Activated CD4-positive, alpha-beta T cell treated with anti-CD3 and anti-CD28 coated beads for 36 hours (primary cell): ENCODE measurements at regions not wholly inside any gene's neighbourhood (a gene's known extent, or its start where the extent isn't known, plus 50 kb on each side); places are given as distances from the start of the nearest gene placed in this dataset.

Experiments used
- ATAC-seq: fragments of 200-7000 bp; cut with Tn5 transposase; one replicate; pipeline ENCODE4 v1.10.0; 2021; ENCODE audit warnings: mild to moderate bottlenecking, moderate library complexity
- CTCF ChIA-PET: fragments of 350-600 bp; sonication (Branson Sonifier 250); formaldehyde crosslinking; loops from one replicate; lab custom pipeline; 2021; ENCODE audit warnings: antibody characterized with exemption; lab: Charles Lee
- POLR2A ChIA-PET: fragments of 350-600 bp; sonication (Branson Sonifier 250); formaldehyde crosslinking; loops from one replicate; lab custom pipeline; 2021; ENCODE audit warnings: antibody characterized with exemption, inconsistent platforms; lab: Charles Lee
- DNase-seq: peaks from one replicate; pipeline ENCODE4 v3.0.0-alpha.2; 2020
- H3K27ac Mint-ChIP-seq: one replicate; pipeline ENCODE4 v1.8.0; 2021; ENCODE audit warnings: mixed read lengths
- H3K27me3 Mint-ChIP-seq: one replicate; pipeline ENCODE4 v1.8.0; 2021; ENCODE audit warnings: mixed read lengths
- H3K36me3 Mint-ChIP-seq: one replicate; pipeline ENCODE4 v1.8.0; 2021; ENCODE audit warnings: low read depth, mixed read lengths
- H3K4me1 Mint-ChIP-seq: one replicate; pipeline ENCODE4 v1.8.0; 2021; ENCODE audit warnings: mixed read lengths
- H3K4me3 Mint-ChIP-seq: one replicate; pipeline ENCODE4 v1.8.0; 2021; ENCODE audit warnings: mild to moderate bottlenecking, moderate library complexity, mixed read lengths
- H3K9me3 Mint-ChIP-seq: one replicate; pipeline ENCODE4 v1.8.0; 2021; ENCODE audit warnings: low read depth, mixed read lengths
- intact Hi-C, 2 experiments: fragments of 100-400 bp; cut with DNase I in 1 of 2; cut with micrococcal nuclease in 1 of 2; formaldehyde crosslinking; loops; one replicate each; pipeline versions ENCODE4 v1.14.2 to v1.15.1; 2022 to 2024; cut with DNase I, micrococcal nuclease

DNA sequence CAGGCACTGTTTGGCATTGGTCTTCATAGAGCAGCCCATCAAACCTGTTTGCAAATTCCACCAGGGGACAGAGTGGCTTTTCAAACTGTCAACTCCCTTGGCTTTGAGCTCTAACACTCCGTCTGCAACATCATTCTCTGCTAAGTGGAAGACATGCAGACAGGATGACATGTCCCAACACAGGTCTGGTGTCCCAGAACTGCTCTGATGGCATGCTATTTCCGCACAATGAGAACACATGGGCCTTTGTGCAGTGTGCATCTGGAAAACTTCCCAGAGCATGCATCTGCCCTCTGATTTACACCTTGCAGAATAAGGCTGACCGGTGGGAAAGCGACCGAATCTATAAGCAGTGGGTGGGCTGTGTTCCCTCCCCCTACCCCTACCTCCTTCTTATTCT is 212.8 kb upstream of the GYPA start:
- H3K36me3 Mint-ChIP-seq, result no peaks in the 10 kb centered on the region
- intact Hi-C loops, result no loop called here
- no peak overlapping the region for H3K4me3 Mint-ChIP-seq
- no peaks in the 10 kb centered on the region for H3K9me3 Mint-ChIP-seq
- no peaks in the 10 kb centered on the region for H3K4me1 Mint-ChIP-seq
- no peak for ATAC-seq
- peaks cover 22% of the 10 kb centered on the region for H3K27me3 Mint-ChIP-seq
- ChIA-PET POLR2A (no interaction called here), CTCF (no interaction called here)
- no peak for DNase-seq
- H3K27ac Mint-ChIP-seq, result no peak overlapping the region

GRCh38 chr4:144355811-144356757 is 215.6 kb upstream of the GYPA start:
- peak; percentile 36 for DNase-seq
- no peaks in the 10 kb centered on the region for H3K9me3 Mint-ChIP-seq
- POLR2A ChIA-PET, result interaction anchor here (0.6 kb wide), 1 partner anchor 581 kb away, joined by 5 read pairs; no protein-coding TSS in a partner anchor

GRCh38 chr4:144356941-144357381 is 216.4 kb upstream of the GYPA start:
- intact Hi-C loops, result no loop called here
- POLR2A ChIA-PET, result no interaction called here
- Mint-ChIP-seq H3K9me3 (no peaks in the 10 kb centered on the region), H3K36me3 (no peaks in the 10 kb centered on the region), H3K27ac (no peak overlapping the region), H3K4me1 (peaks cover 2% of the 10 kb centered on the region), H3K27me3 (peaks cover 30% of the 10 kb centered on the region), H3K4me3 (no peak overlapping the region)
- DNase-seq (no peak), ATAC-seq (no peak)
- CTCF ChIA-PET, result interaction anchor here (0.6 kb wide), 1 partner anchor 717 kb away, joined by 3 read pairs; no protein-coding TSS in a partner anchor

More at GRCh38 chr4:144355811-144356757, 215.6 kb upstream of the GYPA start:
- peaks cover 30% of the 10 kb centered on the region for H3K27me3 Mint-ChIP-seq
- peak; percentile 79 for ATAC-seq
- intact Hi-C loops, result no loop called here
- CTCF ChIA-PET, result interaction anchor here (0.9 kb wide), 1 partner anchor 16 kb away, joined by 3 read pairs; no protein-coding TSS in a partner anchor
- peaks cover 2% of the 10 kb centered on the region for H3K4me1 Mint-ChIP-seq
- H3K4me3 Mint-ChIP-seq, result no peak overlapping the region
- H3K36me3 Mint-ChIP-seq, result no peaks in the 10 kb centered on the region
- H3K27ac Mint-ChIP-seq, result no peak overlapping the region

- DNase-seq (no peak), ATAC-seq (no peak)
- peaks cover 30% of the 10 kb centered on the region for H3K27me3 Mint-ChIP-seq
- intact Hi-C loops, result no loop called here
- no peaks in the 10 kb centered on the region for H3K9me3 Mint-ChIP-seq
- ChIA-PET POLR2A (no interaction called here), CTCF (interaction anchor here (0.8 kb wide), 1 partner anchor 12 kb away, joined by 4 read pairs; no protein-coding TSS in a partner anchor)
- H3K27ac Mint-ChIP-seq, result no peak overlapping the region
- peaks cover 2% of the 10 kb centered on the region for H3K4me1 Mint-ChIP-seq
- no peaks in the 10 kb centered on the region for H3K36me3 Mint-ChIP-seq
- H3K4me3 Mint-ChIP-seq, result no peak overlapping the region
These were observed 217.5 kb upstream of the GYPA start for GRCh38 chr4:144357975-144358374.

GRCh38 chr4:144360146-144360793 is 219.8 kb upstream of the GYPA start:
- Mint-ChIP-seq H3K4me1 (peaks cover 2% of the 10 kb centered on the region), H3K27me3 (peaks cover 16% of the 10 kb centered on the region), H3K9me3 (no peaks in the 10 kb centered on the region), H3K27ac (no peak overlapping the region), H3K36me3 (no peaks in the 10 kb centered on the region), H3K4me3 (no peak overlapping the region)
- ATAC-seq (peak; percentile 80), DNase-seq (no peak)
- intact Hi-C loops, result no loop called here
- ChIA-PET POLR2A (no interaction called here), CTCF (interaction anchor here (0.6 kb wide), 1 partner anchor 132 kb away, joined by 3 read pairs; no protein-coding TSS in a partner anchor)

DNA sequence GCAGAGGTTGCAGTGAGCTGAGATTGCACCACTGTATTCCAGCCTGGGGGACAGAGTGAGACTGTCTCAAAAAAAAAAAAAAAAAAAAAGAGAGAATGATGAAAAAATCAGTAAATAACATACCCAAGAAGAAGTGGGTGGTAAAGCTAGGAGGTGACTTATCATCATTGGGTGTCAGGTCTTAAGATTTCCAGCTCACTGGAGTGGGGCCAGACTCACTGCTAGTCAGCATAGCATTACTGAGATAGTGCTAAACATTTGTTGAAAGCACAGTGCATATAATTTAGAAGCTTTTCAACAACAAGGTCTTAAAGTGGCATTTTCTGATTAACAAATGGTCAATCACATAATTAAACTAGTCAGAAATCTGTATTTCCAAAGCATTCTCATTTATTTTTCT is 221.8 kb upstream of the GYPA start:
- DNase-seq (no peak), ATAC-seq (no peak)
- Mint-ChIP-seq H3K27me3 (peaks cover 9% of the 10 kb centered on the region), H3K4me1 (peaks cover 2% of the 10 kb centered on the region), H3K36me3 (no peaks in the 10 kb centered on the region), H3K27ac (no peak overlapping the region), H3K9me3 (no peaks in the 10 kb centered on the region), H3K4me3 (no peak overlapping the region)
- CTCF ChIA-PET, result no interaction called here
- intact Hi-C loops, result no loop called here
- POLR2A ChIA-PET, result no interaction called here

GRCh38 chr4:144363890-144364289 is 223.4 kb upstream of the GYPA start:
- ATAC-seq (no peak), DNase-seq (no peak)
- peaks cover 2% of the 10 kb centered on the region for H3K4me1 Mint-ChIP-seq
- no peaks in the 10 kb centered on the region for H3K9me3 Mint-ChIP-seq
- no peak overlapping the region for H3K27ac Mint-ChIP-seq
- intact Hi-C loops, result no loop called here
- CTCF ChIA-PET, result no interaction called here
- H3K27me3 Mint-ChIP-seq, result peaks cover 7% of the 10 kb centered on the region
- no peak overlapping the region for H3K4me3 Mint-ChIP-seq
- POLR2A ChIA-PET, result no interaction called here
- H3K36me3 Mint-ChIP-seq, result no peaks in the 10 kb centered on the region

- Mint-ChIP-seq H3K9me3 (no peaks in the 10 kb centered on the region), H3K4me1 (no peaks in the 10 kb centered on the region), H3K27me3 (no peaks in the 10 kb centered on the region), H3K4me3 (no peak overlapping the region), H3K27ac (no peak overlapping the region), H3K36me3 (no peaks in the 10 kb centered on the region)
- DNase-seq, result no peak
- ChIA-PET POLR2A (no interaction called here), CTCF (no interaction called here)
- ATAC-seq, result no peak
- intact Hi-C loops, result loop anchor here in 1 of 2 experiments (5.0 kb wide), 1 partner anchor 194 kb away; no protein-coding TSS in a partner anchor
These were observed 225.9 kb upstream of the GYPA start for GRCh38 chr4:144366425-144366824.

DNA sequence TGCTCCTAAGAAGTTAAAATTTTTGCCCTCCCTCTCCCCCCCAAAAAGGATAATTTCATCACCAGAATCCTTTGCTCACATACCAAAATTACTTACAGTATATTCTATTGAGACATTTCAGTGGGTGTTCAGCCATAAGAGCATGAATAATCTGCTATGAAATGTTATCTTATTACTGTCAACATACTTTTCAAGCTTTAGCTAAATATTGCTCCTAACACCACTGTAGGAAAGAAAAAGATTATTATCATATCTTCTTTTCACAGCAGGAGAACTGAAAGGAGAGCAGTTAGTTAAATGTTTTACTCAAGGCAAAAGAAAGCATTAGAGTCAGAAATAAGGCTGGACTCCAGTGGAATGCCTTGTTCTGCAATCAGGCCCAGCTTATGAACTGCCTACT is 231.0 kb upstream of the GYPA start:
- Mint-ChIP-seq H3K4me3 (no peak overlapping the region), H3K9me3 (no peaks in the 10 kb centered on the region), H3K27ac (no peak overlapping the region), H3K36me3 (no peaks in the 10 kb centered on the region), H3K27me3 (no peaks in the 10 kb centered on the region), H3K4me1 (no peaks in the 10 kb centered on the region)
- CTCF ChIA-PET, result interaction anchor here (1.8 kb wide), 1 partner anchor 16 kb away, joined by 3 read pairs; no protein-coding TSS in a partner anchor
- DNase-seq, result no peak
- ATAC-seq, result no peak
- intact Hi-C loops, result no loop called here
- POLR2A ChIA-PET, result no interaction called here

DNA sequence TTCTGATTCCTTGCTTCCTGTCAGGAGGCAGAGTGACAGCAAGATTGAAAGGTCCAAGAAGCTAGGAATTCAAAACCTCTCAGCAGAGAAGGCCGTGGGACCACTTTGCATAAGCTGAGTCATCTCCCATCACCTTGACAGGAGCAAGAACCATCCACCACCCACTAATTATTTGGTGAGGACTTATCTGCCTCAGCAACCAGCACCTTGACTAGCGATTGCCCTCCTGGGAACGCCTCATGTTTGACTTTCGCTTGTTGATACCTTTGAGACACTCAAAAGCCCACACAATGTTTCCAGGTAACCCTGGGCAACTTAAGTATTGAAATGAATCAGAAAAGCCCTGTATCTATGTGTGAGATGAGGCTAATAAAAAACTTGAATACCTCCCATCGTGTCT is 233.5 kb upstream of the GYPA start:
- H3K27ac Mint-ChIP-seq, result no peak overlapping the region
- POLR2A ChIA-PET, result no interaction called here
- no peak overlapping the region for H3K4me3 Mint-ChIP-seq
- peak; percentile 16 for DNase-seq
- no peaks in the 10 kb centered on the region for H3K9me3 Mint-ChIP-seq
- CTCF ChIA-PET, result interaction anchor here (1.8 kb wide), 1 partner anchor 688 kb away, joined by 4 read pairs; no protein-coding TSS in a partner anchor
- no peaks in the 10 kb centered on the region for H3K27me3 Mint-ChIP-seq
- intact Hi-C loops, result no loop called here
- H3K36me3 Mint-ChIP-seq, result no peaks in the 10 kb centered on the region
- no peak for ATAC-seq
- H3K4me1 Mint-ChIP-seq, result no peaks in the 10 kb centered on the region

DNA sequence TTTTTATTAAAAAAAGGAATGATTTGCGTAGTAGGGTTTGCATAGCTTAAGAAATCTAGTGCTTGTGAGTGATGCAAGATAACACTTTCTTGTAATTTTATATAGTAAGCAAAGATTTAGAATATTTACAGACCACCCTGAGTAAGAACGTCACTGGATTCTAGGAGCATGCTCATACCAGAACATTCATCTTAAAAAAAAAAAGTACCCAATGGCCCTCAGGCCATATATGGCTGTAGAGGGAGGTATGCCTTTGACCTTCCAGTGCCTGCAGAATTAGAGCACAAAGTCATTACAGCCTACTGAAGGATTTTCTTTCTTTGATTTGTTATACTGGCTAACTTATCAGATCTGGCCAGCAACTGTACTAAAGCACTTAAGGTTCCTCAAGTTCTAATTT is 236.3 kb upstream of the GYPA start:
- peaks cover 2% of the 10 kb centered on the region for H3K27me3 Mint-ChIP-seq
- no peak overlapping the region for H3K27ac Mint-ChIP-seq
- POLR2A ChIA-PET, result no interaction called here
- intact Hi-C loops, result no loop called here
- H3K36me3 Mint-ChIP-seq, result no peaks in the 10 kb centered on the region
- ATAC-seq (no peak), DNase-seq (no peak)
- CTCF ChIA-PET, result no interaction called here
- H3K4me1 Mint-ChIP-seq, result no peaks in the 10 kb centered on the region
- no peaks in the 10 kb centered on the region for H3K9me3 Mint-ChIP-seq
- H3K4me3 Mint-ChIP-seq, result no peak overlapping the region
